GM20000 (cell line): ENCODE measurements at regions not wholly inside any gene's neighbourhood (a gene's known extent, or its start where the extent isn't known, plus 50 kb on each side); places are given as distances from the start of the nearest gene placed in this dataset.
"Not testable (repeated sequence)": the region's sequence is repeated elsewhere in the genome, so short reads cannot be mapped to it uniquely, and the experiment has no call there.

ENCODE experiments used
- DNase-seq: peaks from one replicate; pipeline ENCODE4 v3.0.0; 2012; ENCODE audit warnings: low spot score
- CTCF ChIP-seq: IDR thresholded peaks from 2 replicates; pipeline ENCODE4 v1.5.1; 2012; ENCODE audit warnings: mild to moderate bottlenecking, control low read depth; ENCODE audit errors: extremely low read depth, missing control alignments

GRCh38 chr7:25459057-25459456, 230.8 kb upstream of the NPVF start:
- DNase-seq: no peak
- no peak for TF ChIP-seq CTCF

- no peak for DNase-seq
Observed at GRCh38 chr7:25460433-25460832, 232.1 kb upstream of the NPVF start.

GRCh38 chr7:25469669-25470068, 241.4 kb upstream of the NPVF start:
- DNase-seq: no peak
- TF ChIP-seq CTCF: no peak

More at GRCh38 chr7:25460433-25460832, 232.1 kb upstream of the NPVF start:
- no peak for TF ChIP-seq CTCF

- no peak for DNase-seq
- TF ChIP-seq CTCF: no peak
Observed at GRCh38 chr7:25476863-25477499, 248.7 kb upstream of the NPVF start.

- DNase-seq: not testable (repeated sequence)
Observed at GRCh38 chr7:25478221-25478620, 249.9 kb upstream of the NPVF start.

- TF ChIP-seq CTCF: no peak
- DNase-seq: no peak
Observed at GRCh38 chr7:25478925-25479324, 250.6 kb upstream of the NPVF start.

- DNase-seq: no peak
- TF ChIP-seq CTCF: no peak
Observed at GRCh38 chr7:25481891-25482290, 253.6 kb upstream of the NPVF start.

GRCh38 chr7:25482631-25483030, 254.3 kb upstream of the NPVF start:
- no peak for TF ChIP-seq CTCF
- no peak for DNase-seq
